ENCODE measurements at regions not wholly inside any gene's neighbourhood (a gene's known extent, or its start where the extent isn't known, plus 50 kb on each side); places are given as distances from the start of the nearest gene placed in this dataset.

DNA sequence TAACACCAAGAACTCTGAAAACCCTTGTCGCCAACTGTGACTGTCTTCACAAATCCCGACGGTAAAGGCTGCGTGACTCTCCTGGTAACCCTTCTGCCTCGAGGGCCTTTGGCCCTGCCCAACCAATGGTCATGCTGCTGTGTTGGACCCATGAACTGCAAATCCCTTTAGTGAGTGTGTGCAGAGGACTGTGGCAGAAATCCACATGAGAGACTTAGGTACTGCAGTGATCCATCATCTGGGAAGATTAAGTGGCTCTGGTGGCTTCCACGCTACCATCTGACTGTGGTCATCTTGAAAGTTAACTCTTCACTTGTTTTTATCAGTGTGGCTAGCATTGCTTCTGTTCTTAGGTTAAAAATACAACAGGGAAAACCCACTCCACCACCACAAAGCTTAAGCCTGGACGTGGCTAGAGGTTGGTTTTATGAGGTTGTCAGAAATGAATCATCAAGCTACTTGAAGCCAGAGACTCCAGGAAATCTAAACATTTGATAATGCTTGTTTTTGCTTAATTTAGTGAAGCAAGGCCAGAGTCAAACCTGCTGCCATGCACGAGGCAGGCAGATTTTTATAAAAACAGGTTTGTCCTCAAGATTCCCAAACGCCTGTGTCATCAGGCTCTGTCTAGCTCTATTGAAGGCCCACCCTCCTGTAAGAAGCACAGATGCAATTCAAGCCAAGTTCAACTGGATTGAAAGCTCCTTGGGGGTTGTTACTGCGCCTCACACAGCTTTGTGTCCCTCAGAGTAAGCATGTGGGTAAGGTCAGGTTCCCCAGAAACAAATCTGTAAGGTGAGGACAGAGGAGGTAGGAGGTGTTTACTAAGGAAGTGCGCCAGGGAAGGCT lies 52.7 kb upstream of the ERCC6L2 start:
- DNase-seq = no peak

DNA sequence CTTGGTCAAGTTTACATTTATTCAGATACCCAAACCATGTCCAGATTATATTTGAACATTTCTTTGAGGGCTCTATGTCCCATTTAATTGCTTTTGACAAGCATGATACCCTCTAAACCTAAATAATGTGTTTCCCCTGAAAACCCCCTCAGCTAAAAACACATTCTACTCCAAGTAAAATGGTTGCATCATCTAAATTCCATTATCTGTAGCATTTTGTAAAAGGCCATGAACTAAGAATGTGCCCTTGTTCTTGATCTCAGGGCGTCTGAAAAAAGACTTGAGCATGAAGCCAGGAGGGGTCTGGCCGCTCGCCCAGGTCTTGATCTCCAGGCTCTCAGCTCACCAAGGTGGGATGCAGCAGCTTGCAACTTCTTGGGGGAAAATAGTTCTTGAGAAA lies 53.5 kb upstream of the ERCC6L2 start:
- DNase-seq = no peak

DNA sequence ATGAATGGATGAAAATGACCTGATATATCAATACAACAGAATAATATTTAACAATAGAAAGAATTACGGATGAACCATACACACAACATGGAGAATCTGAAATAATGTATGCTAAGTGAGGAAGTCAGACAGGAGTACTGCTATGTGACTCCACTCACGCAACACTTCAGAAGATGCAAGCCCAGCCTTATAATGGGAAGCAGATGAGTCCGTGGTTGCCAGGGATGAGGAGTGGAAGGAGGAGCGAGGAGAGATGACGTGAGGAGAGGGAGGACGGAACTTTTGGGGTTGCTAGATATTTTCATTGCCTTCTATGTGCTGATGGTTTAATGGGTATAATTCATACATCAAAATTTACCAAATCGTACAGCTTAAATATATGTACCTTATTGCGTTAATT lies 55.4 kb upstream of the ERCC6L2 start:
- no peak for DNase-seq

DNA sequence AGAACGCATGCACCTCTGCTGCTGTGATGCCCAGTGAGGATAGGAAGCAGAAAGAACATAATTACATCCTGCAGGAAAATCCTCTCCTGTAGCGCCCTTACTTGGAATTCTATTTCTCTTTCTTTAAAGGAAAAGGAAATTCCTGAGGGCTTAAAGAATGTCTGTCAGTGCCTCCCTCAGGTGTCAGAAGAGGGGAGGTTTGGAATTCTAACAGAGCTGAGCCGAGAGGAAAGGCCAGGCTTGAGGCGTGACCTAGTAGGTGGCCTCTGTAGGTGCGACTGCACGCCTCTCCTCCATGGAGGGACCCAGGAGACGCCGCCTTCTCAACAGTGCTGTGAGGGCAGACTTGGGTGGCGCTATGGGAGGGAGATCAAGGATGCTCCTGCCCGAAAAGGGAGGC lies 55.9 kb upstream of the ERCC6L2 start:
- DNase-seq = no peak

DNA sequence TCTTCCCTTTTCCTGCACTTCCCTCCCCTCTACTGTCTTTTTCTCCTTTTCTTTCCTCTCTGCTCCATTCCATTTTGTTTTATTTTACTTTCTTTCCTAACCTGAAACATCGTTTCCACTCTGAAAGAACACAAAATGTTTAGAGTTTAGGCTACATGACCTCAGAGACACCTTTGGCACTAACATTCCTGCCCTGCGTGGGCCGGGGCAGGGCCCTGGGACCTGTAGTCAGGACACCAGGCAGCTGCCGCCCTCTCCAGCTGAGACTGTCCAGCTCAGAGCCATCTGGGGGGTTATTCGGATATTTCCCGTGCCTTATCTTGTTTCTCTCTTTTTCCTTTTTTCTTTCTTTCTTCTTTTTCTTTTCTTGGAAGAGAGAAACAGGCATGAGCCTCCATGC lies 58.3 kb upstream of the ERCC6L2 start:
- no peak for DNase-seq

DNA sequence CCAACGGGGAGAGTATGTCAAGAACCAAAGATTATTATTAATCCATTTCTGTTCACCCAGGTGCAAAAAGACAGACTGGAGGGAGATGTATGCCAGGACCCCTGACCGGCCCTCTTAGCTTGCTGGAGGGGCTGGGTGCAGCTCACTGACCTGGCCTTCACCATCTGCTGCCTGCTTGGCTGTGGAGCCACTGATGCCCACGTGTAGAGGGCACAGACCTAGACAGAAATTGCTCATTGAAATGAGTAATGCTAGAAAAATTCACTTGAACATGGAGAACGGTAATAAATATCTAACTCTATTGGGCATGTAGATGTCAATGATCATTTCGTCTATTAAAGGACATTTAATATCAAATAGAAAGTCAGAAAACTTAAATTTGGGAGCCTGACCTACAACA lies 58.8 kb upstream of the ERCC6L2 start:
- no peak for DNase-seq

DNA sequence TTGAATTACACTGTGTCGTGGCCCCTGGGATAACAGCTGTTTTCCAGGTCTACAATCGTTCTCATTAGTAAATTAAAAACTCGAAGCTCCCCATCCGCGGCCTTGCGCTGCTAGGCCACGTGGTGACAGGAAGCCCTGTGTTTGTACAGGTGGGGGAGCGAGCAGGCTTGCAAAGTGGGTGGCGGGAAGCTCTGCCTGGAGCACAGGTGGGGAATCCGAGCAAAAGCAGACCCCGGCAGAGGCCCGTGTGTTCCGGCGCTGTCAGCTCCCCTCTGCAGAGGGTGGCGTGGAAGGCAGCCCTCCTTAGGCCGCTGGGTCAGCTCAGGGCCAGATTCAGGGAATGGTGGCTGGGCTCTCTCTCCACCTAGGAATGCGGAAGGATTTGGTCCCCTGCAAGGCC lies 59.5 kb upstream of the ERCC6L2 start:
- DNase-seq = no peak

DNA sequence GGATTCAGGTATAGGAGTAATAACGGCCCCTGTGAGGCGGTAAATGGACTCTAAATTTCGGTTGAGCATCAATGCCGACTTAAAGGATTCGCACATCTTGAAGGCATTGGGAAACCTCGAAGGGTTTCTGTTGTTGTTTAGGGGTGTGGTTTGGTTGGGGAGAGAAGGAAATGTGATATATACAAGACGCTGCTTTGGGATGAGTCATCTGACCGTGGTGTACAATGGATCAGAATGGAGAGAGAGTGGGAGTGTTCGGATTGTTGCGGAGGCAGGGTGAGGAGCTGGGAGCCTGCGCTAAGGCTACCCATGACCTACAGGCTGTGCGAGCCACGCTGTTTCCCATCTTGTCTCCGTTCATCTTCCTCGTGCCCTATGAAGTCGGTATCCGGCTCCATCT lies 60.4 kb upstream of the ERCC6L2 start:
- DNase-seq = no peak

DNA sequence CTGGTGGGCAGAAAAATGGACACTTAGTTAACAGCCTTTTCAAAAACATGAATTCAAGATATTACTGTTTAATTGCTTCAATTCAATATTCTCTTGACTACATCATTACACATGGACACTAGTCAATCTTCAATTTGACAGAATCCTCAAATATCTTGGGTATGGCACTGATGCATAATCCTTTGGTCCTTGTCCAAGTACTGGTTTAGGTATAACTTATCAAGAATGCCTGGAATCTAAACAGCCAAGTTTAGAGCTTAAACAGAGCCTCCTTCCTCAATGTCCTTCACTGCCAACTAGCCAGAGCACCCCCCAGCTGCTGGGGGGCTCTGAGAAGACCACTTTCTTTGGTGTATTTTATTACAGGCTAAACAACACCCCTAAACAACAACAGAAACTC lies 61.6 kb upstream of the ERCC6L2 start:
- no peak for DNase-seq

DNA sequence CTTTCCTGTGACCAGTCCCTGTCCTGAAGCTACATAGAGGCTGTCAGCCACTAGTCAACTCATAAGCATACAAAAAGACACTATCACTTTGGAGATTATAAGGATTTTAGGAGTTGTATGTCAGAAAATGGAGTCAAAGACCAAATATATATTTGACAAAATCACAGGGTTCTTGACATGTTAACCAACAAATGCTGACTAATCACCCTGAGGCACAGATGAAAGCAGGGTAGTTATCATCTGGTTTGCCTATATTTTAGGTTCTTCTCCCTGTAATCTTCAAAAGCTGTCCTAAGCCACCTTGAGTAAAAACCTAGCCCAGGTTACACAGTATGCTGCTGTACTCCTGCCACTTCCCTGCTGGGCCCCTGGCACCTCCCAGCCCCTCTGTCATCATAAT lies 64.7 kb upstream of the ERCC6L2 start:
- DNase-seq = no peak

DNA sequence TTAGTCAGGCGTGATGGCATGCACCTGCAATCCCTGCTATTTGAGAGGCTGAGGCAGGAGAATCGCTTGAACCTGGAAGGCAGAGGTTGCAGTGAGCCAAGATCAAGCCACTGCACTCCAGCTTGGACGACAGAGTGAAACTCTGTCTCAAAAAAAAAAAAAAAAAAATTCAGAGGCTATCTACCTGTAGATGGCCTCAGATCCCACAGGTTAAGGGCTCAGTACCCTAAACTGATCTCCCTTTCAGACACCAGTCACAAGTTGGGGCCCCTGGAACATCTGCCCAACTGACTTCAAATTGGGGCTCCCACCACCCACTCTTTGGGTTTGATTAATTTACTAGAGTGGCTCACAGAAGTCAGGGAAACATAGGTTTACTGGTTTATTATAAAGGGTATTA lies 65.4 kb upstream of the ERCC6L2 start:
- DNase-seq = no peak

DNA sequence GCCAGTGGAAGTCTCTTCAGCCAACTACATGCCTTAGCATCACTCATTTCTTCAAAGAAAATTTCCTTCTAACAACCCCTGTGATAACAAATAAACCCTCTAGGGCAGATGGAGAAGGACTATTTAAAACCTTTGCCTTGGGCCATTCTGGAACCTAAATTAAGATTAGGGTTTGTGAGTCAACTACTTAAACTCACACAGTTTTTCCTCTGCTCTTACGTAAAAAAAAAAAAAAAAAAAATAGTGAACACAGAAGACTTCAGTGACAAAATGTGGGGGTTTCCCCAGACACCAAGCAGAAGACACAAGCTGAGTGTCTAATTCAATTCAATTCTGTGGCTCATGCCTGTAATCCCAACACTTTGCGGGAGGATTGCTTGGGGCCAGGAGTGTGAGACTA lies 65.8 kb upstream of the ERCC6L2 start:
- DNase-seq = no peak

DNA sequence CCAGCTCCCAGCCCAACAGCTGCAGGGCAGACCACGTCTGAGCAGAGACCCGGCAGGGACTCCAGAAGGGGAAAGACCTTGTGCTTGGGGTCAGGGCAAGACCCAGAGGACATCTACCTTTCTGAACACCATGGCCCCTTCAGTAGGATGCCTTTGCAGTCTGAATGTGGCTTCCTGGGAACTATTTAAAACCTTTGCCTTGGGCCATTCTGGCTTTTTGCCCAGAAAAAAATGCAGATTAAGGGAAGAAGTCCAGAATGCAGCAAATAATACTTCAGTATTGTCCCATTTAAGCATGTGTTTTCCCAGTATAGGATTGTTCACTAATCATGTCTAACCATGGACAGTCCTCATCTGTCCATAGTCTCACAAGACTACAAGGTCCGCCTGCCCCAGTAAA lies 67.5 kb upstream of the ERCC6L2 start:
- no peak for DNase-seq

DNA sequence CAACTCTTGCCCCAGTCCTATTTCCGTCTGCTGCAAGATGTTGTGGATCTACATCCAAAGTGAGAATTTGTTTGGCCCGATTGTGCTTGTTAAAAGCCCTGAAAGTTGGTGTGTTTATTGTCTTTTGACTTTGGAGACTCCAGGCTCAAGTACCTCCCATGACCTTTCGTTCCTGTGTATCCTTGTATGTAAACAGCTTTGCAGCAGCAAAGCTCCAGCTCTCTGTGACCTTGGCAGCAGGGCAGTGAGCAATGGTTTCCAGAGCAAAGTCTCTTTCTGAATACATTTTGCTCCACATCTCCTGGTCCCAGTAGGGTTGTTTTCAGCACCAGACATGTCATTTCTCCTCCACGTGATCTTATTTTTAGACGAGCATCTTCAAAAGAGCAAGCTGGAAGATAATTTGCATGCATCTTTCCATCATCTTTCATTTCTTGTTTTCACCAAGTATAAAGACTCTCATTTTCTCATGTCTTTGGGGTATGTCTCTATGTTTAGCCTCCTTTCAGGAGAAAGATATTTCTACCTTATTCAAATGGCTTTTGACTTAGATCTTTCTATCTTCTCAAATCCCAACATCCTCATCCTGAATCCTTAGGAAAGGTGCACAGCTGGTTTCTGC lies 68.1 kb upstream of the ERCC6L2 start:
- no peak for DNase-seq

DNA sequence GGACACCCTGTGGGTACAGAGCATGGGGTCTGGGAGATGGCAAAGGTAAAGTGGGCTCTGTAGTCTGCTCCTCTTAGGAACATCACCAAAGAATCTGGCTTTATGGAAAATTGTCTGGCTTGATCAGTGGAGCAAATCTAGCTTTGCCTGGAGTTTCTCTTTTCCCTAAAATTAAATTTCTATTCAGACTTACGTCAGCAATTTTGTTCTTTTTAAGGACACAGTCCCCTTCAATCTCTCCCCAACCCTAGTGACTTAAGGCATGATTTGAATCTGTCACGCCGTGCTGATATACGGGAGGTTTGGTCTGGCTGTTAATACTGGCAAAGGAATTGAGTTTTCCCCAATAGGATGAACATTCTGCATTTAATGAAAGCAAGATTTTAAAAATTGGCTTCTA lies 72.3 kb upstream of the ERCC6L2 start:
- no peak for DNase-seq

DNA sequence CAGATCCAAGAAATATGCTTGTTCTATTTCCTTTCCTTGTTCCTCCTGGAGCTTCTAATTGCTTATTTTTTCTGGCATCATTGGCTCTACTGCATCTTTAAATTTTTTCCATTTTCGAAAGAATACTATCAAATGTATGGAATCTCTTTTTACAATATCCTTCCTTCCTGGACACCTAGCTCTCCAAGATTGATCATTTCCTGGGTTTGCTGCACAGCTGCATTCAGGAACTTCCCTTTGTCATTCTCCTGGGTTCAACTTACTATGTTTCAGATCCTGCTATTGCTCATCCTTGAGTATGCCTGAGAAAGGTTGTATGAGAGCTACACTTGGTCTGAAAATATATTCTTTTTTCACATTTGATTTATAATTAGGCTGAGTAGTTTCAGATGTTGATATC lies 73.7 kb upstream of the ERCC6L2 start:
- DNase-seq = no peak

DNA sequence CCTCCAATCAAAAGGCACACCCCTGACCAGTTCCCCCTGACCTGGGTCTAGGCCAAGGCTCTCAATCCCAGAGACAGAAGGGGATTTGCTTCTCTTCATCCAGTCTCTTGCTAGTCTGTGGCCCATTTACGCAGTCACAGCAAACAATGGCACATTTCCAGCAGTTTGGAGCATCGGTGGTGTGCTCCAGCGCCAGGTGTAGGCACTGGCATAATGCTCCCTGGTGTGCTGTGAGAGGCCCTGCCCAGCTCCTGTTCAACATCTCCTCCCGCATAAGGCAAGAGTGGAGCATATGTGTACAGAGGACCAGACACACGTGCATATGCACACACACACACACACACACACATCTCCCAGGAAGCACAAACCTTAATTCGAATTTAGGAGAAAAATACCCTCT lies 79.5 kb upstream of the ERCC6L2 start:
- DNase-seq = no peak

DNA sequence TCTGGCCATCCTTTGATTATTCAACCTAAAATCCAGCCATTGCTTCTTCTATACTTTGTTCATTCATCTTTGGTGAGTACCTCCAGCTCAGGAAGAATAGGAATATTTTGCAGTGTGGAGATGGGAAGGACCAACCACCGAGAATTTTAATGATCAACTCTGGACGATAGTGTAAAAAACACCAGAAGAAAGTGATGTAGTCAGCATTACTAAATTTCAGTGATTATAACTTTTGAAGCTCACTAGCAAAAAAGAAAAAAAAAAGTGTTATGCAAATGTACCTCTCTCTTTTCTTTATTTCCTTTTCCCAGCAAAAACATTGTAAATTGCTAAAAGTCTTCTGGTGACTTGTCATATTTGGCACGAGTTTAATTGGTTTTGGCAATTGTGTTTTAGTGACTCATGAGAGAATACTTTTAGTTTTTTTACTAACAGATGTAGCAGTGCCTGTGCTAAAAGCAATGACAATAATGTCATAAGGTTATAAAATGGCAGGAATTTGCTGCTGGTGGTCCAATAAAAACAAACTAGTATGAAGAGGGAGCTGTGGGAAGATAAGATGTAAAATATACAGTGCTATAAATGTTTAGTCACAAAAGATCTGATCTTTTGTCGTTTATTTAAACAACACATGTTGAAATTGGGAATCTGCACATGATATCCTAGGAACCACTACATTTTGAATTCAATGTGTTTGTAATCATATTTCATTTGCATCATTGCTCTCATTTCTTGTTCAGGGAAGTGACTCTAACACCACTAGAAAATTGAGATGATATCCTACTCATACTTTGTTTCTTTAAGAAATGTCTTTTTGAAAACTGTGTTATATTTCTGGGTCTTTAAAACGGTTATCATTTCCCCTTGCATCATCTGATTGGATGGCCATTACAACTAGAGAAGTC lies 81.3 kb upstream of the ERCC6L2 start:
- no peak for DNase-seq

DNA sequence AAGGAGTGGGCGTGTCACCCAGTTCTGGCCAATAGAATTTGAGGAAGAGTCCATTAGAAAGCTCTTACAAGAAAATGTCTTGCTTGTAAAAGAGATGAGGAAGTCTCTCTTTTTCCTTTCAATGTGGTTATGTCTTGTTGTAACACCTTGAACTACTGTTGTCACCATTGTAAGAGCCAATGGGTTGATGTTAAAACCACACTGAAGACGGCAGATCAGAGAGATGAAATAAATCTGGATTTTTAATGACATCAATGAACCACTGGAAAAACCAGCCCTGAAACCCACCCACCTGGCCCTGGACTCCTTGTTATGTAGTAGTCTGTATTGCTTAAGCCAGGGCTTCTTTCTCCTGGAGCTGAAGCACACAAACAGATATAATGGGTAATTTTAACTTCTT lies 83.8 kb upstream of the ERCC6L2 start:
- DNase-seq = no peak

DNA sequence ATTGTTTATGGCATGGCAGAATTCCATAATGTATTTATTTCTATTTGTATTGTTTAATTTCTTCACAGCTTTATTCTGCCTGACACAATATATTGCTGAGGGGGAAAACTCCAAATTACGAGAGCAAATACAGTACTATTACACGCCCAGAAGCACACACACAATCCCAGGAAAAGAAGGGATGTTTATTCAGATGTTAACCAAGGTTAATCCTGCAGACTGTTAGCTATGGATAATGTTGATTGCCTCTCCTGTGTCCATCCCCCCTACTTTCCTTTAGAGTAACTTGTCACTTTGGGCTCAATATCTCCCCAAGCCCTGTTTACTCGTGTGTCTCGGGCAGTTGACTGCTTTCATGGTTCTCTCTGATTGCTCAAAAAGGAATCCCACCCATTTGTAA lies 84.2 kb upstream of the ERCC6L2 start:
- no peak for DNase-seq

DNA sequence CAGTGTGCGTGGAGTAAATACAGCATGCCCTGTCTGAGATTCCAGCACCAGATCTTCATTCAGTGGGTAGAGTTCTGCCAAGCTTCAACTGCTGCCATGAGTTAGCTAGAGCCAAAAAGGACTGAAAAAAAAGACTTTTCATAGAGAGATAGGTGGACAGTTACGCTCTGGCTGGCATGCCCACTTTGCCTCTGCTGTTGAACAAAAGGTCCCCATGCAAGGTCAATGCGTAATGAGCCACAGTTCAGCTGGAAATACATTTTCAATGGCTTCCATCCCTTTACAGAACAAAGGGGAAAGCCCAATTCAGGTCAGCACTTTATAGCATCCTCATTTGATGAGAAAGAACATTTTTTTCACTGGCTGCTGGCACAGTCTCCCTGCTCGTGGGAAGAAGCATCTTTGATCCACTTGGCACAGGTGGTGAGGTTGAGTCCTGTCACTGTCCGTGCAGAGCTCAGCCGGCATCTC lies 86.9 kb upstream of the ERCC6L2 start:
- DNase-seq = no peak

DNA sequence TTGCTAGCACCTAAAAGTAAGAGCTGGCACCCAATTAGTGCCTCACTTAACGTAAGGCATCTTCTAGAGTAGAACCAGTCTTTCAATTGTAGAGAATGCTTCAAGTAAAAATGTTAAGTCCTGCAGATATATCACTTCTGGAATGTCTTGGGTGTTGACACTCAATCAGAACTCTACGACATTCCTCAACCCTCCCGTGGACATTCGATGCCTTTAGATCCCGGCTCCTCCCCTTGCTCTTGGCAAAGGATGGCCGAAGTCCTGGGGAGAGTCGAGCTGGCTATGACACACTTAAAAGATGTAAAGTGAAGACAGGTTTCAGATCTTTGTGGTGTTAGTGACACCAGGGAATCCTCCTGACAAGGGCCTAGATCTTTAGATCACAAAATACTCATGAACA lies 87.5 kb upstream of the ERCC6L2 start:
- no peak for DNase-seq

DNA sequence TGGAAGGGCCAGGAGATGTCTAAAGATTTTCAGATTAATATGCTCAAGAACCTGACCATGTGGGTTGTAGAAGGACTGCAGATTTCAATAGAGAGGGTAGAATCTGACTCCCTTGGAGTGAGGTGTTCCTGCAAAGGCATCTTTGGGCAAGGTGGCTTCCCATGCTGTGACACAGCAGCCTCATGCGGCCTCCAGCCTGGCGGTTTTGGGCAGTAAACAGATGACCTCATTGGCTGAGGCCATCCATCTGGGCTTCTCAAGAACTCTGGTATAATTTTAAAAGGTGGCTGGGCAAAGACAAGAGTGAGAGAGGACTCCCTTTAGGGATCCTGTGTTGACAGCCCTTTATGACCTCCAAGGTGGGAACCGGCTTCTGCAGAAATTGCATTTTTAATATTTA lies 90.3 kb upstream of the ERCC6L2 start:
- DNase-seq = no peak

DNA sequence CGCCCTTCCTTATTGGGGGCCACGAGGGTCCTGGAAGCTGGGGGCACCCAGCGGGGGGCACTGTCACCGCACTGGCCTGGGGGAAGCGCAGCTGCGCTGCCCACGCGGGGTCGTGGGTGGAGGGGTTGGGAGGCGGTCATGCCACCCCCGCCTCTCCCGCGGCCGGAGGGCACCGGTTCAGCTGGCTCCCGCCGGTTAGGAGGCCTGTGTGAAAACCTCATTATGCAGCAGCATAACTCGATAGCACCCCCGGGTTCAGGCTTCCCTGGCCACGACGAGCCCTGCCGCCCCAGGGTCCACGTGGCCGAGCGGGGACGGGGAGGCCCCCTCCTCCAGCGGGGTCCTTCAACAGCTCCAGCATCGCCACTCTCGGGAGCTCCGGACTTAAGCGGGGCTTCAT lies 91.2 kb upstream of the ERCC6L2 start:
- no peak for DNase-seq
